Sigmoid colon (tissue), 4 donors: ENCODE measurements at regions not wholly inside any gene's neighbourhood (a gene's known extent, or its start where the extent isn't known, plus 50 kb on each side); places are given as distances from the start of the nearest gene placed in this dataset.

Source experiments
- EP300 ChIP-seq, 4 donors: sonication (generic); formaldehyde crosslinking; IDR thresholded peaks; one replicate each; pipeline ENCODE4 v1.6.1; 2017; ENCODE audit warnings: antibody characterized with exemption in 4 of 4
- POLR2A ChIP-seq, 2 donors: fragments of 450-650 bp; IDR thresholded peaks; one replicate each; pipeline ENCODE4 v1.6.1; 2016; ENCODE audit warnings: antibody characterized with exemption in 2 of 2, mild to moderate bottlenecking in 2 of 2, moderate library complexity in 2 of 2
- TF ChIP-seq, protein P1 (sequence below), 4 experiments: fragments of 450-650 bp in 3 of 4; fragments of 200-600 bp in 1 of 4; IDR thresholded peaks; one replicate each; pipeline ENCODE4 v1.5.1; 2016 to 2019; ENCODE audit warnings: antibody characterized with exemption in 4 of 4, mild to moderate bottlenecking in 3 of 4, moderate library complexity in 2 of 4

DNA sequence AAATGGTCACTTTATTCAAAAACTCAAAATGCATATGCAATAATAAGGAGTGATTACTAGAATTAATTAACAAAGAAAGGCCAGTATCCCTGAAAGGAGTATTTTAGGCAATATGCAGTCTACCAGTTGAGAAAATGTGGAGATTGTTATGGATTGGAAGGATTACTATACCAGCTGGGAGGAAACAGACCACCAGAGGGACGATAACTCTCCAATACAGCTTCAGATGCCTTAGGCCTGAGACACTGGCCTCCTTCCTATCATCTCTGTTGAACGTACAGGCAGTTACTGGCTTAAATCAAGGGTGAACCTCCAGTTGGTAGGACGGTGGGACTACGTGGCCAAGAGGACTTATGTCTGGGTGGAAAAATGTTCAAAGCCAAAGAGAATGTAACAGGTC lies 336.4 kb upstream of the EPHA4 start:
- TF ChIP-seq POLR2A (IDR thresholded peaks at IDR 0.05): no peak
- TF ChIP-seq, protein P1, sequence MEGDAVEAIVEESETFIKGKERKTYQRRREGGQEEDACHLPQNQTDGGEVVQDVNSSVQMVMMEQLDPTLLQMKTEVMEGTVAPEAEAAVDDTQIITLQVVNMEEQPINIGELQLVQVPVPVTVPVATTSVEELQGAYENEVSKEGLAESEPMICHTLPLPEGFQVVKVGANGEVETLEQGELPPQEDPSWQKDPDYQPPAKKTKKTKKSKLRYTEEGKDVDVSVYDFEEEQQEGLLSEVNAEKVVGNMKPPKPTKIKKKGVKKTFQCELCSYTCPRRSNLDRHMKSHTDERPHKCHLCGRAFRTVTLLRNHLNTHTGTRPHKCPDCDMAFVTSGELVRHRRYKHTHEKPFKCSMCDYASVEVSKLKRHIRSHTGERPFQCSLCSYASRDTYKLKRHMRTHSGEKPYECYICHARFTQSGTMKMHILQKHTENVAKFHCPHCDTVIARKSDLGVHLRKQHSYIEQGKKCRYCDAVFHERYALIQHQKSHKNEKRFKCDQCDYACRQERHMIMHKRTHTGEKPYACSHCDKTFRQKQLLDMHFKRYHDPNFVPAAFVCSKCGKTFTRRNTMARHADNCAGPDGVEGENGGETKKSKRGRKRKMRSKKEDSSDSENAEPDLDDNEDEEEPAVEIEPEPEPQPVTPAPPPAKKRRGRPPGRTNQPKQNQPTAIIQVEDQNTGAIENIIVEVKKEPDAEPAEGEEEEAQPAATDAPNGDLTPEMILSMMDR (IDR thresholded peaks at IDR 0.05): no peak
- TF ChIP-seq EP300 (IDR thresholded peaks at IDR 0.05): no peak
